ENCODE measurements at regions not wholly inside any gene's neighbourhood (a gene's known extent, or its start where the extent isn't known, plus 50 kb on each side); places are given as distances from the start of the nearest gene placed in this dataset.

DNA sequence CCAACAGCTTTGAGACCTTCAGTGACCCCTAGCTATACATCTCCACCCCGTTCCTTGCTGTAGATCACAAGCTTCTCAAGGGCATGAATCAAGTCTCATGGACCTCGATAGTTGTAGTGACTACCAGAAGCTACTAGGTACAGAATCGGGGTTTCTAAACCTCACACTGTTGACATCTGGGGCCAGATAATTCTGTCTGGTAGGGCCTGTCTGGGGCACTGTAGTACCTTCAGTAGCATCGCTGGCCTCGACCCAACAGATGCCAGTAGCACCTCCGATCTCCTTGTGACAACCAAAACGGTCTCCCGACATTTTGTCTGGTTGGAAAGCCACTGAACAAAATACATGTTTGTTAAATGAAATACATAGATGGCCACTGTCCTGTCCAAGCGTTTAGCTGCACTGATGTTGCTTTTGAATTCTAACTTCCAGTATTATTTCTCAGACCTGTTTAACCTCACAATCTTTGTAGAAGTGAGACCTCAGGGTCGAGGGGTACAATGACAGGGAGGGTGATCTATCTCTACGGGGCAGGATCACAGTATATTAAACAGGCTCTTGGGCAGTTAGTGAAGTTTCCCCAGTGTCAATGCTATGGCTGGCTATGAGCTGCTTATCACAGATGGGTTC, 262.5 kb upstream of the IGF1R start:
- no peak for DNase-seq (ENCODE audit: low read depth in 2 of 2)

GRCh38 chr15:98386561-98386960, 261.8 kb upstream of the IGF1R start:
- DNase-seq (ENCODE audit: low read depth in 2 of 2) = no peak

DNA sequence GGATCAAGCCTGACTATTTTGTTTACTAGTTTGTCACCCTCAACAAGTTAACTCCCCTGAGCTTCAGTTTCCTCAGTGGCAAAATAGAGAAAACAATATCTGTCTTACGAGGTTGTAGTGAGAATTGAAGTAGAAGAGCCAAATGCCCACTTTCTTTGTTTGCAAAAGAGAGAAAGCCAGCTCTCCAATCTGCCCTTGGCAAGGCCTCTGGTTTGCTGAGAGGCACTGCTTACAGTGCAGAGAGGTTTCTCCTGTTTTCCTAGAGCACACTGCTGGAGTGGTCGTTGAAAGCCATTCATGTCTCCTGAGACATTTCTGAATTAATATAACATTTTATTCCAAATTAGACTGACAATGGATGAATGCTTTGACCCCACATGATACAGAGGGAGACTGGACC, 260.5 kb upstream of the IGF1R start:
- no peak for DNase-seq (ENCODE audit: low read depth in 2 of 2)

DNA sequence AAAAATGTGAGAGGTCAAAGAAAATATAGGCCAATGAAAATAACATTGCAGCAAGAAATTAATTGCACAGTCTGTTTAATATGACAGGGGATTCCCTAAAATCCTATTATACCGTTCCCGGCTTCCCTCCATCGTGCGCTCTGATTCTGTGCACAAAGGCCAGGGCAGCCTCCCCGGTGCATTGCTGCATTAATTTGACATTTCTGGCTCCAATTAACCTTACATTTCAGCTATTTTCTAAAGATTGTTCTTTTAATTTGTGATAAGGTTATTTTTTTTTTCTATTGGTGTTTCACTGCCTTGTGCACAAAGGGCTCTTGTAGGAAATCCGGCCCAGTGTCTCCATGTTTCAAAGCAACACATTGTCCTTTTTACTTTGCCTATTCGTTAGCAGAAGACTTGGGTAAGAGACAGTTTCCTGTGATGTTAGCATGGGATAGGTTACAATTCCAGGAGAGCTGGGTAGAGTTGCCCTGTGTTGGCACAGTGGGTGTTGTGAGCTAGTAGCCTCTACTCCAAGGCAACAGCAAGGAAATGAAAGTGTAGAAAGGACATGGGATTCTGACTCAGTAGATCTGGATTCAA, 257.3 kb upstream of the IGF1R start:
- DNase-seq (ENCODE audit: low read depth in 2 of 2) = no peak

DNA sequence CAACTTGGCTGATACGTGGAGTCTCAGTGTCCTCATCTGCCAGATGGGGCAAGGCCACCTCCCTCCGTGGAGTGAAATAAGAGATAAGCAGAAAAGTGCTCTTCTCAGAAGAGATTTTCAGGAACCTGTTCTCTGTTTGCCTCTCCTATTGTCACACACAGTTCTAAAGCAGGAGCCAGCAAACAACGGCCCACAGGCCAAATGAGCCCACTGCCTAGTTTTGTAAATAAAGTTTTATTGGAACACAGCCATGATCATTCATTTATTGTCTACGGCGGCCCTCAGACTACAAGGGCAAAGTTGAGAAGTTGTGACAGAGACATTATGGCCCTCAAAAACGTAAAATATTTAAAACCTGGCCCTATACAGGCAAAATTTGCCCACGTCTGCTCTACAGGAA, 256.8 kb upstream of the IGF1R start:
- no peak for DNase-seq (ENCODE audit: low read depth in 2 of 2)

DNA sequence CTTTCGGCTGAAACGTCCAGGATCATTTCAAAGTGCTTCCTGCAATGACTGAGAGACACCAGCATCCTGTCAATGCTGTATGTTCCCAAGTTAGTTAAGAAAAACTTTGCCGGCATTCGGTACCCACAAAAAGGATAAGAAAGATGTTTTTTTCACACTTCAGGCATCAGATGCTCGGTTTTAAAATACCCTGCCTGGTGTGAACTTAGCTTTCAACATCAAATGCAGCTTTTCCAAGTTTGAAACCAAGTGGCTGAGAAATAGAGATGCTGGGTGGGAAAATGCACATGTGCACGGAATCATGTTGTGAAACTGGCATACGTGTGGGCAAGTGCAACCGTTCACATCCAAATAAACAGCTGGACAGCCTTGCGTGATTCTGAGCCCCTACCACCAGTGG, 254.9 kb upstream of the IGF1R start:
- no peak for DNase-seq (ENCODE audit: low read depth in 2 of 2)

DNA sequence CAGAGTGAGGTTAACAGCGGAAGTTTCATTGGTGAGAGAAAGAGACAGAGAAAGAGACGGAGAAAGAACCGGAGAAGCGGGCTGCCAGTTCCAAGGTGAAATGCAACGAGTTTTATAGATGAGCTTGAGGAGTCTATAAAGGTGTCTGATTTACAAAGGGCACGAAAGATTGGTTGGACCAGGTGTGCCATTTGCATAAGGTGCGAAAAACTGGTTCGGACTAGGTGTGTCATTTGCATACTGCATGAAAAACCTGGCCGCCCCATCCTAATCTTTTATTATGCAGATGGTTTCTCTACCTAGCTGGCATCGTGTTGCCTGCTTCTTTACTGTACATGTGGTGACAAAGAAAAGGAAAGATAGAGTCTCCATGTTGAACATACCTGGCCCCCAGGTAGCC, 253.8 kb upstream of the IGF1R start:
- DNase-seq (ENCODE audit: low read depth in 2 of 2) = no peak

GRCh38 chr15:98395974-98396610, 252.2 kb upstream of the IGF1R start:
- DNase-seq (ENCODE audit: low read depth in 2 of 2) = no peak

DNA sequence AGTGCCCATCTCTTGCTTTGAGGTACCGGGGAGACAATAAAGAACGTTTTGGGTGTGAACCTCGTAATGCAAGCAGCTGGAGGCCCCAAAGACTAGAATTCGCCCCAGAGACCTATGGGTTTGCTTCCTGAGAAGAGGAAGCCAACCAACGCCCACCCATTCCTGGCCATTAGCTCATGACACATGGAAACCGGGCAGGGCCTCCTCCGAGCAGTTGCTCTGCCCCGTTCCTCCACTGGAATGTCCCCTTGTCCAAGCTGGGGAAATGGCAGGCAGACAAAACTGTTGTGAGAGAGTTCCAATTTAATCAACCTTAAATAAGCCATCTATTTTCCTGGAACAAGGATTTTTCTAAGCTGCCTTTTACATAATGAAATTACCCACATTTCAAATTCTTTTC, 250.9 kb upstream of the IGF1R start:
- DNase-seq (ENCODE audit: low read depth in 2 of 2) = no peak

GRCh38 chr15:98398056-98398455, 250.3 kb upstream of the IGF1R start:
- no peak for DNase-seq (ENCODE audit: low read depth in 2 of 2)

- no peak for DNase-seq (ENCODE audit: low read depth in 2 of 2)
Measured at GRCh38 chr15:98398886-98399285, 249.5 kb upstream of the IGF1R start.

- no peak for DNase-seq (ENCODE audit: low read depth in 2 of 2)
Measured at GRCh38 chr15:98400120-98400519, 248.2 kb upstream of the IGF1R start.

GRCh38 chr15:98401029-98401428, 247.3 kb upstream of the IGF1R start:
- DNase-seq (ENCODE audit: low read depth in 2 of 2) = no peak

DNA sequence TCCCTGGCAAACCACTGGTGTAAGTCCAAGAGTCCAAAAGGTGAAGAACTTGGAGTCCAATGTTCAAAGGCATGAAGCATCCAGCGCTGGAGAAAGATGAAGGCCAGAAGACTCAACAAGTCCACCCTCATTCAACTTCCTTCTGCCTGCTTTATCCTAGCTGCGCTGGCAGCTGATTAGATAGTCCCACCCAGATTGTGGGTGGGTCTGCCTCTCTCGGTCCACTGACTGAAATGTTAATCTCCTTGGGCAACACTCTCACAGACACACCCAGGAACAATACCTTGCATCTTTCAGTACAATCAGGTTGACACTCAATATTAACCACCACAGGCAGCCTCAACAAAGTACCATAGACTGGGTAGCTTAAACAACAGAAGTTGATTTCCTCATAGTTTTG, 245.9 kb upstream of the IGF1R start:
- DNase-seq (ENCODE audit: low read depth in 2 of 2) = no peak

GRCh38 chr15:98403169-98403568, 245.2 kb upstream of the IGF1R start:
- no peak for DNase-seq (ENCODE audit: low read depth in 2 of 2)

GRCh38 chr15:98403569-98403968, 244.8 kb upstream of the IGF1R start:
- DNase-seq (ENCODE audit: low read depth in 2 of 2) = no peak

GRCh38 chr15:98405013-98405412, 243.3 kb upstream of the IGF1R start:
- no peak for DNase-seq (ENCODE audit: low read depth in 2 of 2)

GRCh38 chr15:98408231-98408630, 240.1 kb upstream of the IGF1R start:
- no peak for DNase-seq (ENCODE audit: low read depth in 2 of 2)

DNA sequence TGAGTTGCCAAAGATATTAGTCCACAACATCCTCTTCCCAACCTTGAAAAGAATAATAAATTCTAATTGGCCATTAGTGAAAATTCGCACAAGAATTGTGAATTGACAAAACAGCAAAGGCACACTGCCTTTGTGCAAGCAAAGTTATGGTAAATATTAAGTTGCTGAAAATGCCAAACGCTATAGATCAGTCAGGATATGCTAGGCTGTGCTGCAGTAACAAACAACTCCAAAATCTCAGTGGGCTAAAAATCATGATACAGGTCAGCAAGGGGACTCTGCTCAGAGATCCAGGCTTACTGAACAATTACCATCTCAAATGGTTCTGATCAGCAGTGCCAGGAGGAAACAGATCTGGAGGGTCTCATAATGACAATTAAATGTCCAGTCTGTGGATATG, 238.0 kb upstream of the IGF1R start:
- DNase-seq (ENCODE audit: low read depth in 2 of 2) = no peak

GRCh38 chr15:98412852-98413251, 235.5 kb upstream of the IGF1R start:
- DNase-seq (ENCODE audit: low read depth in 2 of 2) = no peak

DNA sequence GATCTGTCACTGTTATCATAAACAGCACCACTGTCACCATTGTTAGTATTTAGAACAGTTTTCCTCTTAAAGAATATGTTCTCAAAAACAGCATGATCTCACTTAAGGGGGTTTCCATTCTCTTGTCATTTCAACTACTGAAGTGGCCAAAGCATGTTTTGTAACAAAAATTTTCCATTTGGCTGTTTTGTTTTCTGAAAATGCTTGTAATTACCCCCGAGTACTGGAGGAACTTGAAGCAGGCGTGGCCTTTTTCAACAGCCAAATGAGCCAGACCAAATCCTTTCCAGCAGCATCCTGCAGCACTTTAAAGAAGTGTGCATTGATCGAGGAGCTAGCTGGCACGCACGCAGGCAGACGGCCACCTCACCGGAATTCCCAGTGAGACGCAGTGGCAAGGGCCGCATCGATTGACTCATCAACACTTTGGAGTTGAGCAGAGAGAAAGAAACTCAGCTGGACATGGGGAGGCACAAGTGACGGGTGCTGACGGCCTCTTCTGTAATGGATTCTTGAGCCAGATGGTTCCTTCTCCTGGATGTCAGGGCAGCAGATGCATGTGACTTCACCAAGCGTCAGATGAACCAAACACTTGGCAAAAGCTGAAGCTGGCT, 234.3 kb upstream of the IGF1R start:
- no peak for DNase-seq (ENCODE audit: low read depth in 2 of 2)

DNA sequence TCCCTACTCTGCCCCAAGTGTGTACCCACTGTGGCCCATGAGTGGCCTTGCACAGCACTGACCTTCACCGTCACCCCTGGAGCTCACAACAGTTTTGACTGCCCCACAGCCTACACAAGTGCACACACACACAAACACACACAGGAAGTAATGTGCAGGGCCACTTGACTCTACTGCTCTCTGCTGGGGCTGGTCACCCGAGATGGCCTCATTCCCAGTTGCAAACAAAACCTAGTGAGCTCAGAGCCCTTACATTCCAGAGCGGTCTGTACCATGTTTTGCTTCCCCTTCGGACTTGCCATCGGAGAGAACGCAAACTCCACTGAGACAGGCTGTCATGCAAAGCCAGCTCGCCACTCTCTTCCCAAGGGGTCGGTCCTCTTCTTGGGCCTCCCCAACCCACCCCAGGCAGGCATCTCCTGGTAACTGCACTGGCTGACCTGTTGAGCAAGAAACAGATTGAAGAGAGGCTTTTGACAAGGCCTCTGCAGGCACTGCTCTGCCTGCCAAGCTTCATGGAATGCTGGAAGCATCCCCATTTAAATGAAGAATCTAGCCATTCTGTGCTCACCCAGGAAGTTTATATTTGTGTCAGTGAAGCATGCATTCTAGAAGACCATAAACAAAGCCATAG, 232.0 kb upstream of the IGF1R start:
- no peak for DNase-seq (ENCODE audit: low read depth in 2 of 2)

DNA sequence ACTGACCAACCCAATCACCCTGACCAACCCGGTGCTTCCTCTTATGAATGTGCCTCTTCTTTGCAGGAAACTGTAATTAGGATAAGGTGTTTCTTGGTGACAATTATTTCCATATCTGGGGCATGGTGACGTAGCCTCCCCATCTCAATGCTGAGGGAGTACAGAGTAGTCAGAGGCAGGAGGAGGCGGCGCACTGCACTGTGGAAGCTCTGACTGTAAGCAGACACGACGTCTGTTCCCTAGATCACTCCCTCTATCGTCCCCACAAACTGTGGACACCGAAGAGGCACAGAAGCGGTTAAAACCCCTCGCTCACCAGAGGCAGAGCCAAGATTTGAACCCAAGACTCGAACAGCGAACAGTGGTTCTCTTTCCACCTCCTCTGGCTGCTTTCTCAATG, 231.0 kb upstream of the IGF1R start:
- DNase-seq (ENCODE audit: low read depth in 2 of 2) = no peak
